Panc1 (cell line): ENCODE measurements at regions not wholly inside any gene's neighbourhood (a gene's known extent, or its start where the extent isn't known, plus 50 kb on each side); places are given as distances from the start of the nearest gene placed in this dataset.

ENCODE experiments used
- SIN3A ChIP-seq: IDR thresholded peaks from 2 replicates; pipeline ENCODE4 v1.6.1; 2012; ENCODE audit warnings: low read depth, mild to moderate bottlenecking, low read length, moderate library complexity, borderline replicate concordance; ENCODE audit not compliant: insufficient read depth
- TF ChIP-seq, protein P1 (sequence below): fragments of 450-650 bp; IDR thresholded peaks from 2 replicates; pipeline ENCODE4 v1.5.1; 2017; ENCODE audit warnings: mild to moderate bottlenecking
- TF ChIP-seq, protein P2 (sequence below), 2 experiments: IDR thresholded peaks; 2 replicates each; pipeline ENCODE4 v1.6.1; 2011 to 2012; ENCODE audit warnings: low read depth in 2 of 2, control low read depth in 1 of 2, low read length in 1 of 2, mild to moderate bottlenecking in 1 of 2, moderate library complexity in 1 of 2; ENCODE audit not compliant: insufficient read depth in 1 of 2

DNA sequence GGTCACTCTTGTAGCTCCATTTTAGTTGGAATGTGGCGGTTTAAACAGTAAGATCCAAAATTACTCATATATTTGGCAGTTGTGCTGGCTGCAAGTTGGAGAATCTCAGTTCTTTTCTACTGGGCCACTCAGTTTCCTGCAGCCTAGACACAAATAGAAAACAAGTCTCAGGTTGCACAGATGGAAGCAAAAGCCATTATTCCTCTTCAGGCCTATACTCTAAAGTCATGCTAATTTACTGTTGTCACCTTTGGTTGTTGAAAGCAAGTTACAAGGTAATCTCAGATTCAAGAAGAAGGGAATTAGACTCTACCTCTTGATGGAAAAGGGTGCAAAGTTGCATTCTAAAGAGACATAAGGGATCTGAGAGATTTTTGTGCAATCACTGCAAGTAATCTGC, 345.4 kb downstream of the ADAM29 start:
- TF ChIP-seq, protein P1, sequence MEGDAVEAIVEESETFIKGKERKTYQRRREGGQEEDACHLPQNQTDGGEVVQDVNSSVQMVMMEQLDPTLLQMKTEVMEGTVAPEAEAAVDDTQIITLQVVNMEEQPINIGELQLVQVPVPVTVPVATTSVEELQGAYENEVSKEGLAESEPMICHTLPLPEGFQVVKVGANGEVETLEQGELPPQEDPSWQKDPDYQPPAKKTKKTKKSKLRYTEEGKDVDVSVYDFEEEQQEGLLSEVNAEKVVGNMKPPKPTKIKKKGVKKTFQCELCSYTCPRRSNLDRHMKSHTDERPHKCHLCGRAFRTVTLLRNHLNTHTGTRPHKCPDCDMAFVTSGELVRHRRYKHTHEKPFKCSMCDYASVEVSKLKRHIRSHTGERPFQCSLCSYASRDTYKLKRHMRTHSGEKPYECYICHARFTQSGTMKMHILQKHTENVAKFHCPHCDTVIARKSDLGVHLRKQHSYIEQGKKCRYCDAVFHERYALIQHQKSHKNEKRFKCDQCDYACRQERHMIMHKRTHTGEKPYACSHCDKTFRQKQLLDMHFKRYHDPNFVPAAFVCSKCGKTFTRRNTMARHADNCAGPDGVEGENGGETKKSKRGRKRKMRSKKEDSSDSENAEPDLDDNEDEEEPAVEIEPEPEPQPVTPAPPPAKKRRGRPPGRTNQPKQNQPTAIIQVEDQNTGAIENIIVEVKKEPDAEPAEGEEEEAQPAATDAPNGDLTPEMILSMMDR: no peak
- TF ChIP-seq, protein P2, sequence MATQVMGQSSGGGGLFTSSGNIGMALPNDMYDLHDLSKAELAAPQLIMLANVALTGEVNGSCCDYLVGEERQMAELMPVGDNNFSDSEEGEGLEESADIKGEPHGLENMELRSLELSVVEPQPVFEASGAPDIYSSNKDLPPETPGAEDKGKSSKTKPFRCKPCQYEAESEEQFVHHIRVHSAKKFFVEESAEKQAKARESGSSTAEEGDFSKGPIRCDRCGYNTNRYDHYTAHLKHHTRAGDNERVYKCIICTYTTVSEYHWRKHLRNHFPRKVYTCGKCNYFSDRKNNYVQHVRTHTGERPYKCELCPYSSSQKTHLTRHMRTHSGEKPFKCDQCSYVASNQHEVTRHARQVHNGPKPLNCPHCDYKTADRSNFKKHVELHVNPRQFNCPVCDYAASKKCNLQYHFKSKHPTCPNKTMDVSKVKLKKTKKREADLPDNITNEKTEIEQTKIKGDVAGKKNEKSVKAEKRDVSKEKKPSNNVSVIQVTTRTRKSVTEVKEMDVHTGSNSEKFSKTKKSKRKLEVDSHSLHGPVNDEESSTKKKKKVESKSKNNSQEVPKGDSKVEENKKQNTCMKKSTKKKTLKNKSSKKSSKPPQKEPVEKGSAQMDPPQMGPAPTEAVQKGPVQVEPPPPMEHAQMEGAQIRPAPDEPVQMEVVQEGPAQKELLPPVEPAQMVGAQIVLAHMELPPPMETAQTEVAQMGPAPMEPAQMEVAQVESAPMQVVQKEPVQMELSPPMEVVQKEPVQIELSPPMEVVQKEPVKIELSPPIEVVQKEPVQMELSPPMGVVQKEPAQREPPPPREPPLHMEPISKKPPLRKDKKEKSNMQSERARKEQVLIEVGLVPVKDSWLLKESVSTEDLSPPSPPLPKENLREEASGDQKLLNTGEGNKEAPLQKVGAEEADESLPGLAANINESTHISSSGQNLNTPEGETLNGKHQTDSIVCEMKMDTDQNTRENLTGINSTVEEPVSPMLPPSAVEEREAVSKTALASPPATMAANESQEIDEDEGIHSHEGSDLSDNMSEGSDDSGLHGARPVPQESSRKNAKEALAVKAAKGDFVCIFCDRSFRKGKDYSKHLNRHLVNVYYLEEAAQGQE (IDR thresholded peaks at IDR 0.05; ENCODE audit: insufficient read depth in 1 of 2, low read depth in 2 of 2, low read length in 1 of 2): no peak
- no peak for TF ChIP-seq SIN3A
